Mesodermal cell (in vitro differentiated cells): ENCODE measurements at regions not wholly inside any gene's neighbourhood (a gene's known extent, or its start where the extent isn't known, plus 50 kb on each side); places are given as distances from the start of the nearest gene placed in this dataset.
"Not testable (repeated sequence)": the region's sequence is repeated elsewhere in the genome, so short reads cannot be mapped to it uniquely, and the experiment has no call there.

Source experiments
- H3K27ac ChIP-seq: 2 replicates; pipeline ENCODE4 v1.7.0; 2013; ENCODE audit warnings: mild to moderate bottlenecking, low read depth, low read length, moderate library complexity; ENCODE audit not compliant: severe bottlenecking
- H3K36me3 ChIP-seq: 2 replicates; pipeline ENCODE4 v1.7.1; 2013; ENCODE audit warnings: mild to moderate bottlenecking, low read length, moderate library complexity; ENCODE audit not compliant: control insufficient read depth, insufficient read depth
- H3K4me1 ChIP-seq: one replicate; pipeline ENCODE4 v1.7.1; 2013; ENCODE audit warnings: mild to moderate bottlenecking, low read length; ENCODE audit not compliant: insufficient read depth, control insufficient read depth, poor library complexity, severe bottlenecking
- H3K4me3 ChIP-seq: 2 replicates; pipeline ENCODE4 v1.7.0; 2013; ENCODE audit warnings: low read length, control low read depth, mild to moderate bottlenecking; ENCODE audit not compliant: insufficient read depth, poor library complexity, severe bottlenecking; ENCODE audit errors: extremely low read depth
- H3K9me3 ChIP-seq: 2 replicates; pipeline ENCODE4 v1.7.1; 2013; ENCODE audit warnings: mild to moderate bottlenecking, low read length, moderate library complexity; ENCODE audit not compliant: control insufficient read depth
- WGBS, 2 experiments: methylation state at CpG; one replicate each; pipeline ENCODE4 v1.1.5; 2013; ENCODE audit warnings: missing lambda C conversion rate in 2 of 2; ENCODE audit not compliant: insufficient coverage in 2 of 2; 5-methylcytosine and 5-hydroxymethylcytosine counted together

DNA sequence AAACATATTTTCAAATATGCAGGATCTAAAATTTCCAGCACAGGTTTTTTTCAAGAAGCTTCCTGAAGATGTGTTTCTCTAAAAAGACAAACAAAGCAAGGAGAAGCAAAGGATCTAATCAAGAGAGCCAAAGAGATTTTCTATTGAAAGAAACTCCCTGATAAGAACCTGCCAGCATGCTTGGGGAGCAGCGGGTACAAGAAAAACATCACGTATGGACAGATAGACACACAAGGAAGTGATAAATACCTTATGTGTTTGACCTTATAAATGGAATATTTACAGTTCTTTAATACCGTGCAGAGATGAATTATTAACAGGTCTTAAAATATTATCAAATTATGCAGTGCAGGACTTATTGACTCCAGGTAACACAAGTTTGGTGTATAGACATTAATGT is 562.1 kb downstream of the DACH1 start:
- Histone ChIP-seq H3K36me3 (no peaks in the 10 kb centered on the region), H3K4me3 (no peak overlapping the region), H3K4me1 (no peaks in the 10 kb centered on the region), H3K9me3 (no peaks in the 10 kb centered on the region), H3K27ac (no peak overlapping the region)
- 0% methylated on average over 1 of the region's 3 CpGs for WGBS, 2 experiments

- no peak overlapping the region for H3K4me3 ChIP-seq
- whole genome bisulfite sequencing, 2 experiments: 60 to 88% methylated on average over 1 to 3 of the region's 3 CpGs
- H3K36me3 ChIP-seq: no peaks in the 10 kb centered on the region
- no peak overlapping the region for H3K27ac ChIP-seq
- no peaks in the 10 kb centered on the region for H3K4me1 ChIP-seq
- no peaks in the 10 kb centered on the region for H3K9me3 ChIP-seq
Observed at GRCh38 chr13:71303144-71303543, 563.9 kb downstream of the DACH1 start.

- H3K36me3 ChIP-seq: no peaks in the 10 kb centered on the region
- H3K4me3 ChIP-seq: no peak overlapping the region
- no peak overlapping the region for H3K27ac ChIP-seq
- H3K4me1 ChIP-seq: no peaks in the 10 kb centered on the region
- no peaks in the 10 kb centered on the region for H3K9me3 ChIP-seq
Observed at GRCh38 chr13:71300602-71301001, 566.4 kb downstream of the DACH1 start.

DNA sequence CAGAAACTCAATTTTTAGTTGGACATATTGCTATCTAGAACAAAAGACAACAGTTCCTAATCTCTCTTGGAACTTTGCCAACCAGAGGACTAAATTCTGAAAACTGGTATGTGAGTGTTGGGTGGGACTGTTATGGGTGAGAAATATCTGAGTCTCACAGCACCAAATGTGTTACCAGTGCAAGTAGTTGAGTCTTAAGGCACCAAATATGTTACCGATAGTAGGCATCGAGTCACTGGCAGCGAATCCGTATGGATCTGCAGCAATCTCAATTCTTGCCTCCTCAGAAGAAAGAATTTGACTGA is 575.2 kb downstream of the DACH1 start:
- H3K27ac ChIP-seq: no peak overlapping the region
- H3K36me3 ChIP-seq: no peaks in the 10 kb centered on the region
- H3K4me3 ChIP-seq: no peak overlapping the region
- no peaks in the 10 kb centered on the region for H3K4me1 ChIP-seq
- H3K9me3 ChIP-seq: no peaks in the 10 kb centered on the region
- 98 to 100% methylated on average over 4 of the region's 4 CpGs for WGBS, 2 experiments

GRCh38 chr13:71290963-71291841 is 575.8 kb downstream of the DACH1 start:
- WGBS, 2 experiments: 94 to 96% methylated on average over 3 of the region's 10 CpGs
- no peak overlapping the region for H3K27ac ChIP-seq
- no peak overlapping the region for H3K4me3 ChIP-seq
- H3K4me1 ChIP-seq: no peaks in the 10 kb centered on the region
- no peaks in the 10 kb centered on the region for H3K36me3 ChIP-seq
- no peaks in the 10 kb centered on the region for H3K9me3 ChIP-seq

- H3K9me3 ChIP-seq, H3K36me3 ChIP-seq, H3K4me1 ChIP-seq, H3K27ac ChIP-seq, H3K4me3 ChIP-seq: not testable (repeated sequence)
- WGBS, 2 experiments: 88 to 93% methylated on average over 2 to 3 of the region's 3 CpGs
Observed at GRCh38 chr13:71289980-71290379, 577.0 kb downstream of the DACH1 start.

DNA sequence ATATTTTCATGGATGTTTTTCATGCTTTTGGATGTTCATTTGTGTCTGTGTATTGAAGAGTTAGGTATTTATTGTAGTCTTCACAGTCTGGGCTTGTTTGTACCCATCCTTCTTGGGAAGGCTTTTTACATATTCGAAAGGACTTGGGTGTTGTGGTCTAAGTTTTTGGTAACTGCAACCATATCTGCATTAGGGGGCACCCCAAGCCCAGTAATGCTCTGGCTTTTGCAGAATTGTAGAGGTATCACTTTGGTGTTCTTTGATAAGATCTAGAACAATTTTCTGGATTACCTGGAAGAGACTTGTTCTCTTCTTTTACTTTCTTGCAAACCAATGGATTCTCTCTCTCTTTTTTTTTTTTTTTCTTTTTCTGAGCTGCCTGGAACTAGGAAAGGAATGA is 581.3 kb downstream of the DACH1 start:
- WGBS, 2 experiments: 100% methylated on average over 1 of the region's 1 CpG; no CpG with 5 or more reads in 1 of the 2 experiments
- Histone ChIP-seq H3K36me3 (no peaks in the 10 kb centered on the region), H3K4me1 (no peaks in the 10 kb centered on the region), H3K4me3 (no peak overlapping the region), H3K9me3 (no peaks in the 10 kb centered on the region), H3K27ac (no peak overlapping the region)

GRCh38 chr13:71278512-71278911 is 588.5 kb downstream of the DACH1 start:
- H3K36me3 ChIP-seq: no peaks in the 10 kb centered on the region
- H3K4me3 ChIP-seq: no peak overlapping the region
- no peak overlapping the region for H3K27ac ChIP-seq
- no peaks in the 10 kb centered on the region for H3K4me1 ChIP-seq
- WGBS, 2 experiments: 60% methylated on average over 2 of the region's 2 CpGs; no CpG with 5 or more reads in 1 of the 2 experiments
- H3K9me3 ChIP-seq: no peaks in the 10 kb centered on the region

DNA sequence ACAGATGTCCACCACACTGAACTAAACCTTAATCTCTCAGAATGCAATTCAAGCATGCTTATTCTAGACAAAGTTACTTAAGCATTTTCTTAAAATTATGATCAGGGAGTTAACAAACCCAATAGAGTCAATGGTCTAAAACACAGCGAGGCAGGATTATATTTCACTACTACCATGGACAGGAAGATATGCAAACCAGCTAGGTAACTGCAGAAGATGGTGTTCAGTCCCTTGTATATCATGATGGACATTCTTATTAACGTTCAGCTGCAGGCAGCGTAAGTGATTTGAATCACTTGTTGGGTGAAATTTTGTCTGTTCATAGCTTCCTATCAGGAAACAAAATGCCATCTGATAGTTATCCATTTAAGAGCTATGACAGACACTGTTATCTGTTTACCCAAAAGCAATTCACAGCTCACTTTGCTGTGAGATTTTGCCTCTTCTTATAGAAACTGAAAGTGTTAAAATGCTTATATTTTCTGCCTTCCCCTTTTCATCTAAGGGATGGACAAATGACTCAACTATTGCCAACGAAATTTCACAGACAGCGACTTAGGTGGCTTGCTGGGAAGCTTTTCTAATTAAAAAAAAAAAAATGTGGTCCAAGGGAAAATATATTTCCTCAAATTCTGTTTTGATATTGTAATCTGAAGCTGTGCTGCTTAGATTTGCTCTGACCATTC is 591.9 kb downstream of the DACH1 start:
- Histone ChIP-seq H3K9me3 (no peaks in the 10 kb centered on the region), H3K4me3 (no peak overlapping the region), H3K4me1 (no peaks in the 10 kb centered on the region), H3K36me3 (no peaks in the 10 kb centered on the region), H3K27ac (no peak overlapping the region)
- 75 to 100% methylated on average over 1 to 2 of the region's 5 CpGs for WGBS, 2 experiments

- Histone ChIP-seq H3K9me3 (no peaks in the 10 kb centered on the region), H3K4me3 (no peak overlapping the region), H3K4me1 (no peaks in the 10 kb centered on the region), H3K27ac (no peak overlapping the region), H3K36me3 (no peaks in the 10 kb centered on the region)
- WGBS, 2 experiments: no CpG with 5 or more reads among the region's 1 CpG
Observed at GRCh38 chr13:71261256-71261655, 605.7 kb downstream of the DACH1 start.

GRCh38 chr13:71260246-71260645 is 606.8 kb downstream of the DACH1 start:
- Histone ChIP-seq H3K36me3 (no peaks in the 10 kb centered on the region), H3K4me1 (no peaks in the 10 kb centered on the region), H3K9me3 (no peaks in the 10 kb centered on the region), H3K4me3 (no peak overlapping the region), H3K27ac (no peak overlapping the region)
- no CpG with 5 or more reads among the region's 1 CpG for WGBS, 2 experiments
